PC-9 (cell line): ENCODE measurements at regions not wholly inside any gene's neighbourhood (a gene's known extent, or its start where the extent isn't known, plus 50 kb on each side); places are given as distances from the start of the nearest gene placed in this dataset.

Source experiments
- BruUV-seq: library from RNA; stranded (reverse); fragments of 400-500 nt; replicated peaks from 2 replicates; lab custom pipeline; 2021; lab: Mats Ljungman, UMichigan
- CTCF ChIA-PET: fragments of 300-600 bp; sonication (Branson Sonifier 250); formaldehyde crosslinking; loops from one replicate; lab custom pipeline; 2022; ENCODE audit warnings: antibody characterized with exemption; lab: Charles Lee
- POLR2A ChIA-PET: fragments of 300-600 bp; sonication (Branson Sonifier 250); formaldehyde crosslinking; loops from one replicate; lab custom pipeline; 2022; ENCODE audit warnings: antibody characterized with exemption; ENCODE audit not compliant: unreplicated experiment; lab: Charles Lee
- DNase-seq, 2 experiments: peaks; one replicate each; pipeline versions ENCODE4 v3.0.0 to v3.0.0-alpha.2; 2015 to 2022; ENCODE audit warnings: mixed read lengths in 1 of 2
- H2AFZ ChIP-seq: fragments of 200-600 bp; sonication (generic); 2 replicates; pipeline ENCODE4 v1.8.1; 2017; ENCODE audit warnings: antibody characterized with exemption
- H3F3A ChIP-seq: fragments of 200-600 bp; sonication (generic); 2 replicates; pipeline ENCODE4 v1.8.1; 2017; ENCODE audit warnings: antibody characterized with exemption, mild to moderate bottlenecking, low read depth; ENCODE audit not compliant: insufficient read depth
- H3K27ac ChIP-seq: fragments of 200-600 bp; sonication (generic); 2 replicates; pipeline ENCODE4 v1.6.1; 2016; ENCODE audit warnings: mixed run types
- H3K27me3 ChIP-seq: fragments of 200-600 bp; sonication (generic); 2 replicates; pipeline ENCODE4 v1.6.1; 2016; ENCODE audit warnings: low read depth, mixed run types; ENCODE audit not compliant: insufficient read depth
- H3K36me3 ChIP-seq: fragments of 200-600 bp; sonication (generic); 2 replicates; pipeline ENCODE4 v1.6.1; 2016; ENCODE audit warnings: low read depth, mixed run types
- H3K4me1 ChIP-seq: fragments of 200-600 bp; sonication (generic); replicated peaks from 2 replicates; pipeline ENCODE4 v1.6.1; 2016; ENCODE audit warnings: mixed run types; ENCODE audit not compliant: insufficient read depth
- H3K4me2 ChIP-seq: fragments of 200-600 bp; sonication (generic); 2 replicates; pipeline ENCODE4 v1.6.1; 2017; ENCODE audit warnings: mixed run types
- H3K4me3 ChIP-seq: fragments of 200-600 bp; sonication (generic); 2 replicates; pipeline ENCODE4 v1.6.1; 2016; ENCODE audit warnings: mixed run types
- H3K79me2 ChIP-seq: fragments of 200-600 bp; sonication (generic); 2 replicates; pipeline ENCODE4 v1.6.1; 2017; ENCODE audit warnings: low read depth, mixed run types
- H3K9me2 ChIP-seq: fragments of 200-600 bp; sonication (generic); 2 replicates; pipeline ENCODE4 v1.8.1; 2017; ENCODE audit warnings: mild to moderate bottlenecking; ENCODE audit not compliant: insufficient read depth
- H3K9me3 ChIP-seq: fragments of 200-600 bp; sonication (generic); 2 replicates; pipeline ENCODE4 v1.8.1; 2016; ENCODE audit warnings: low read depth; ENCODE audit not compliant: insufficient read depth
- H4K20me1 ChIP-seq: fragments of 200-600 bp; sonication (generic); 2 replicates; pipeline ENCODE4 v1.8.1; 2017; ENCODE audit not compliant: insufficient read depth
- CTCF ChIP-seq: fragments of 200-600 bp; sonication (generic); conservative IDR thresholded peaks from 2 replicates; pipeline ENCODE4 v1.6.1; 2017; ENCODE audit warnings: mixed run types, antibody characterized with exemption, mild to moderate bottlenecking, moderate library complexity
- EZH2 ChIP-seq: fragments of 200-600 bp; sonication (generic); IDR thresholded peaks from 2 replicates; pipeline ENCODE4 v1.8.0; 2017; ENCODE audit warnings: antibody characterized with exemption, low read depth
- intact Hi-C: fragments of 100-400 bp; cut with micrococcal nuclease; formaldehyde crosslinking; loops from one replicate; pipeline ENCODE4 v1.10.0; 2022; ENCODE audit not compliant: unreplicated experiment

GRCh38 chr4:108428923-108429322 lies 191.5 kb upstream of the RPL34 start:
- Histone ChIP-seq H3K4me3 (no peak overlapping the region), H2AFZ (no peak overlapping the region), H3K9me3 (no peaks in the 10 kb centered on the region), H3K79me2 (no peaks in the 10 kb centered on the region), H3F3A (no peaks in the 10 kb centered on the region), H3K27me3 (no peaks in the 10 kb centered on the region), H3K4me1 (no peaks in the 10 kb centered on the region), H3K27ac (no peak overlapping the region), H3K36me3 (no peaks in the 10 kb centered on the region), H3K9me2 (no peaks in the 10 kb centered on the region), H3K4me2 (no peak overlapping the region), H4K20me1 (no peaks in the 10 kb centered on the region)
- intact Hi-C loops: no loop called here
- no TSS peak for BruUV-seq
- TF ChIP-seq EZH2: no peak
- TF ChIP-seq CTCF: no peak
- CTCF ChIA-PET: no interaction called here
- DNase-seq: no peak
- POLR2A ChIA-PET: no interaction called here

DNA sequence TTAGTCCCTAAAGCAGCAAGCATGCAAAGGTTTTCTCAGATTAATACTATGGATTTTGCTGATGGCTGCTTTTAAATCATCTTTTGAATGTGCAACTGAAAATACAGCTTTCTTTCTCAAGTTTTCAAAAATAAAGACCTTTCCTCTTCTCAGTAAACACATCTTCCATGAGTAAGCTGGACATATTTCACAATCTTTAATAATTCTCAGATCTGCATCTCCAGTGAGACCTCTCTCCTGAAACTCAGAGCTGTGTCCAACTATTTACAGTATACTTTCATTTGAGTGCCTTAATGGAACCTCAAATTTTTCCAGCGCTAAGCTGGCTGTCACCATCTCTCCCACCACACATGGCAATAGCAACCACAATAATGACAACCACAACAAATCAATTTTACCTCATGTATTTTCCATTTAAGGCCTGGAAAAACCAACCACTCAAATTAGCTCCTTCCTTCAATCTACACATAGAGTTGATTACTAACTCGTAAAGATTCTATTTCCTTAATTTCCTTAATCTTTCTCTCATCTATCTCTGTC lies 192.4 kb upstream of the RPL34 start:
- no peak for DNase-seq
- Histone ChIP-seq H3F3A (no peaks in the 10 kb centered on the region), H2AFZ (no peak overlapping the region), H4K20me1 (no peaks in the 10 kb centered on the region), H3K27ac (no peak overlapping the region), H3K9me3 (no peaks in the 10 kb centered on the region), H3K27me3 (no peaks in the 10 kb centered on the region), H3K4me3 (no peak overlapping the region), H3K4me2 (no peak overlapping the region), H3K4me1 (no peaks in the 10 kb centered on the region), H3K79me2 (no peaks in the 10 kb centered on the region), H3K9me2 (no peaks in the 10 kb centered on the region), H3K36me3 (no peaks in the 10 kb centered on the region)
- intact Hi-C loops: no loop called here
- CTCF ChIA-PET: no interaction called here
- POLR2A ChIA-PET: no interaction called here
- TF ChIP-seq CTCF (no peak), EZH2 (no peak)
- BruUV-seq: no TSS peak

- Histone ChIP-seq H4K20me1 (no peaks in the 10 kb centered on the region), H3K9me3 (no peaks in the 10 kb centered on the region), H3K79me2 (no peaks in the 10 kb centered on the region), H3K4me2 (no peak overlapping the region), H3F3A (no peaks in the 10 kb centered on the region), H2AFZ (no peak overlapping the region), H3K27me3 (no peaks in the 10 kb centered on the region), H3K9me2 (no peaks in the 10 kb centered on the region), H3K4me3 (no peak overlapping the region), H3K4me1 (no peaks in the 10 kb centered on the region), H3K36me3 (no peaks in the 10 kb centered on the region), H3K27ac (no peak overlapping the region)
- TF ChIP-seq EZH2 (no peak), CTCF (no peak)
- no peak for DNase-seq
- ChIA-PET POLR2A (no interaction called here), CTCF (no interaction called here)
- BruUV-seq: no TSS peak
- intact Hi-C loops: no loop called here
These were observed 193.9 kb upstream of the RPL34 start for GRCh38 chr4:108426493-108426892.
